SK-N-SH (cell line): ENCODE measurements at regions not wholly inside any gene's neighbourhood (a gene's known extent, or its start where the extent isn't known, plus 50 kb on each side); places are given as distances from the start of the nearest gene placed in this dataset.

ENCODE experiments used
- CTCF ChIA-PET: fragments of 300-600, 350-600 bp; formaldehyde crosslinking; extraction: SDS; loops from one replicate; lab custom pipeline; 2021; lab: Yijun Ruan, JAX
- POLR2A ChIA-PET: fragments of 350-600 bp; sonication (Branson Sonifier 250); formaldehyde crosslinking; extraction: SDS; loops from one replicate; lab custom pipeline; 2020; ENCODE audit warnings: antibody characterized with exemption, inconsistent platforms; lab: Yijun Ruan, JAX
- DNase-seq: peaks from one replicate; pipeline ENCODE4 v3.0.0; 2012
- H2AFZ ChIP-seq: fragments of 200-600 bp; sonication (generic); 2 replicates; pipeline ENCODE4 v1.8.1; 2016; ENCODE audit warnings: antibody characterized with exemption, mild to moderate bottlenecking, low read depth
- H3F3A ChIP-seq: fragments of 200-600 bp; sonication (generic); replicated peaks from 2 replicates; pipeline ENCODE3; 2016; ENCODE audit warnings: antibody characterized with exemption, mild to moderate bottlenecking; ENCODE audit not compliant: insufficient read depth
- H3K27ac ChIP-seq, 2 experiments: fragments of 200-500 bp in 1 of 2; fragments of 200-600 bp in 1 of 2; sonication (Bioruptor generic) in 1 of 2; sonication (generic), shearing (Covaris generic) in 1 of 2; 2 replicates each; pipeline versions ENCODE4 v1.5.1 to v1.6.1; 2014 to 2016; ENCODE audit warnings: low read depth in 2 of 2, inconsistent platforms in 1 of 2, low read length in 1 of 2, mild to moderate bottlenecking in 1 of 2, mixed read lengths in 1 of 2
- H3K27me3 ChIP-seq: fragments of 200-600 bp; sonication (generic), shearing (Covaris generic); 2 replicates; pipeline ENCODE4 v1.6.1; 2016; ENCODE audit warnings: mixed run types; ENCODE audit not compliant: insufficient read depth
- H3K36me3 ChIP-seq, 2 experiments: fragments of 200-500 bp in 1 of 2; fragments of 200-600 bp in 1 of 2; sonication (Bioruptor generic) in 1 of 2; sonication (generic) in 1 of 2; replicated peaks in 1 of 2; 2 replicates each; pipeline versions ENCODE3 to v1.5.1; 2014 to 2016; ENCODE audit warnings: low read length in 1 of 2, mild to moderate bottlenecking in 1 of 2; ENCODE audit not compliant: insufficient read depth in 2 of 2, control insufficient read depth in 1 of 2
- H3K4me1 ChIP-seq, 2 experiments: fragments of 200-500 bp in 1 of 2; fragments of 200-600 bp in 1 of 2; sonication (Bioruptor generic) in 1 of 2; sonication (generic), shearing (Covaris generic) in 1 of 2; 2 replicates each; pipeline versions ENCODE4 v1.5.1 to v1.6.1; 2014 to 2016; ENCODE audit warnings: low read depth in 1 of 2, low read length in 1 of 2, mixed run types in 1 of 2; ENCODE audit not compliant: insufficient read depth in 2 of 2, control insufficient read depth in 1 of 2
- H3K4me2 ChIP-seq: fragments of 200-600 bp; sonication (generic), shearing (Covaris generic); 2 replicates; pipeline ENCODE4 v1.6.1; 2017; ENCODE audit warnings: mixed run types
- H3K4me3 ChIP-seq, 2 experiments: fragments of 200-500 bp in 1 of 2; fragments of 200-600 bp in 1 of 2; sonication (Bioruptor generic) in 1 of 2; sonication (generic), shearing (Covaris generic) in 1 of 2; 2 replicates each; pipeline versions ENCODE4 v1.5.1 to v1.8.1; 2014 to 2016; ENCODE audit warnings: low read depth in 2 of 2, inconsistent platforms in 1 of 2, low read length in 1 of 2, mild to moderate bottlenecking in 1 of 2, mixed read lengths in 1 of 2, moderate library complexity in 1 of 2
- H3K79me2 ChIP-seq: fragments of 200-600 bp; sonication (generic); 2 replicates; pipeline ENCODE4 v1.8.1; 2017; ENCODE audit warnings: mild to moderate bottlenecking; ENCODE audit not compliant: insufficient read depth
- H3K9ac ChIP-seq: fragments of 200-600 bp; sonication (generic); 2 replicates; pipeline ENCODE4 v1.6.1; 2017; ENCODE audit warnings: mixed run types
- H3K9me2 ChIP-seq: fragments of 200-600 bp; sonication (generic); 2 replicates; pipeline ENCODE4 v1.6.1; 2017; ENCODE audit warnings: mixed run types
- H3K9me3 ChIP-seq: fragments of 200-600 bp; sonication (generic); 2 replicates; pipeline ENCODE4 v1.6.1; 2017; ENCODE audit warnings: mixed run types, mild to moderate bottlenecking, moderate library complexity
- H4K20me1 ChIP-seq: fragments of 200-600 bp; sonication (generic); 2 replicates; pipeline ENCODE4 v1.6.1; 2017; ENCODE audit warnings: mild to moderate bottlenecking, mixed run types; ENCODE audit not compliant: insufficient read depth
- EZH2phosphoT487 ChIP-seq: fragments of 200-600 bp; sonication (generic); IDR thresholded peaks from 2 replicates; pipeline ENCODE4 v1.6.1; 2017; ENCODE audit warnings: low read depth, mixed run types, mild to moderate bottlenecking, antibody characterized with exemption, moderate library complexity, borderline replicate concordance
- FOXM1 ChIP-seq: IDR thresholded peaks from 2 replicates; pipeline ENCODE4 v1.4.0; 2012; ENCODE audit warnings: low read depth, mild to moderate bottlenecking
- GABPA ChIP-seq: IDR thresholded peaks from 2 replicates; pipeline ENCODE4 v1.4.0; 2012; ENCODE audit warnings: low read depth, mild to moderate bottlenecking
- GATA2 ChIP-seq: sonication (generic); formaldehyde crosslinking; IDR thresholded peaks from 2 replicates; pipeline ENCODE4 v1.5.0; 2020; ENCODE audit warnings: mild to moderate bottlenecking, missing genetic modification reagents
- JUND ChIP-seq: IDR thresholded peaks from 2 replicates; pipeline ENCODE4 v1.4.0; 2012
- NFIC ChIP-seq: IDR thresholded peaks from 2 replicates; pipeline ENCODE4 v1.4.0; 2012; ENCODE audit warnings: borderline replicate concordance
- RCOR1 ChIP-seq: fragments of 150-350 bp; IDR thresholded peaks from 2 replicates; pipeline ENCODE4 v1.6.1; 2017; ENCODE audit warnings: antibody characterized with exemption, low read length
- RXRA ChIP-seq: IDR thresholded peaks from 2 replicates; pipeline ENCODE4 v1.4.0; 2012; ENCODE audit warnings: low read depth, mild to moderate bottlenecking, borderline replicate concordance
- SIN3A ChIP-seq: IDR thresholded peaks from 2 replicates; pipeline ENCODE4 v1.6.1; 2012; ENCODE audit warnings: low read depth, mild to moderate bottlenecking, low read length, moderate library complexity, borderline replicate concordance
- SMC3 ChIP-seq: IDR thresholded peaks from 2 replicates; pipeline ENCODE4 v1.6.1; 2012; ENCODE audit warnings: low read depth, low read length, improper control_type of control experiment
- TAF1 ChIP-seq: IDR thresholded peaks from 2 replicates; pipeline ENCODE4 v1.6.1; 2012; ENCODE audit warnings: low read depth, mild to moderate bottlenecking, low read length, moderate library complexity, borderline replicate concordance
- TCF12 ChIP-seq: IDR thresholded peaks from 2 replicates; pipeline ENCODE4 v1.4.0; 2012
- WGBS: methylation state at CpG from one replicate; pipeline ENCODE4 v1.1.6; 2017; ENCODE audit warnings: low lambda C conversion rate; 5-methylcytosine and 5-hydroxymethylcytosine counted together
- TF ChIP-seq, protein P1 (sequence below): IDR thresholded peaks from 2 replicates; pipeline ENCODE4; 2012
- TF ChIP-seq, protein P2 (sequence below): fragments of 150-350 bp; IDR thresholded peaks from 2 replicates; pipeline ENCODE4 v1.6.1; 2016; ENCODE audit warnings: mild to moderate bottlenecking, low read depth, low read length
- TF ChIP-seq, protein P3 (sequence below): IDR thresholded peaks from 2 replicates; pipeline ENCODE4 v1.6.1; 2012; ENCODE audit warnings: mild to moderate bottlenecking, low read depth, low read length, moderate library complexity
- TF ChIP-seq, protein P4 (sequence below): IDR thresholded peaks from 2 replicates; pipeline ENCODE4 v1.4.0; 2012; ENCODE audit warnings: low read depth, borderline replicate concordance
- TF ChIP-seq, protein P5 (sequence below): IDR thresholded peaks from 2 replicates; pipeline ENCODE4 v1.4.0; 2012; ENCODE audit warnings: low read depth

DNA sequence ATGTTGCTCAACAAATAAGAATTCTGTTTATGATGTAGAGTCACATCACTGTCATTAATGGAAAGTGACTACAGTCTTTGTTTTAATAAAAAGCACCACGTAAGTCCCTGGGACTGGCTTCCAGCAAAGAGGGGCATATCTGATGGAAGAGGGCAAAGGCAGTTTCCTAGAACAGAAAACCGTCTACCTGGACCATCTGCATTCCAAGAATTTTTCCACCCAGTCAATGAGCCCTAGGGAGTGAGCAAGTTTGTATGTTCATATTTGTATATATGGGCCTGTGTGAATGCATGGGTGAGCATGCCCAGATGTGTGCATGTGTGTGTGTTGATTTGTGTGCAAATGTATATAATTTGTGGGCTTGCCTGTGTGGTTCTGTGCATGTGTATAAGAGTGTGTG lies 156.8 kb upstream of the SEMA6A start:
- Histone ChIP-seq H4K20me1 (no peaks in the 10 kb centered on the region), H3K27me3 (no peaks in the 10 kb centered on the region), H3K9me2 (no peaks in the 10 kb centered on the region), H3K4me1 (no peaks in the 10 kb centered on the region), H3F3A (no peaks in the 10 kb centered on the region), H3K9me3 (no peaks in the 10 kb centered on the region), H3K79me2 (no peaks in the 10 kb centered on the region), H2AFZ (no peak overlapping the region), H3K9ac (no peak overlapping the region), H3K4me2 (no peak overlapping the region), H3K36me3 (no peaks in the 10 kb centered on the region), H3K4me3 (no peak overlapping the region), H3K27ac (no peak overlapping the region)
- WGBS = 13% methylated on average over 2 of the region's 2 CpGs
- CTCF ChIA-PET = no interaction called here
- TF ChIP-seq FOXM1 (no peak), NFIC (no peak), SIN3A (no peak), SMC3 (no peak), RCOR1 (no peak), TAF1 (no peak)
- TF ChIP-seq, protein P1, sequence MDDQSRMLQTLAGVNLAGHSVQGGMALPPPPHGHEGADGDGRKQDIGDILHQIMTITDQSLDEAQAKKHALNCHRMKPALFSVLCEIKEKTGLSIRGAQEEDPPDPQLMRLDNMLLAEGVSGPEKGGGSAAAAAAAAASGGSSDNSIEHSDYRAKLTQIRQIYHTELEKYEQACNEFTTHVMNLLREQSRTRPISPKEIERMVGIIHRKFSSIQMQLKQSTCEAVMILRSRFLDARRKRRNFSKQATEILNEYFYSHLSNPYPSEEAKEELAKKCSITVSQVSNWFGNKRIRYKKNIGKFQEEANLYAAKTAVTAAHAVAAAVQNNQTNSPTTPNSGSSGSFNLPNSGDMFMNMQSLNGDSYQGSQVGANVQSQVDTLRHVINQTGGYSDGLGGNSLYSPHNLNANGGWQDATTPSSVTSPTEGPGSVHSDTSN = no peak
- TF ChIP-seq, protein P2, sequence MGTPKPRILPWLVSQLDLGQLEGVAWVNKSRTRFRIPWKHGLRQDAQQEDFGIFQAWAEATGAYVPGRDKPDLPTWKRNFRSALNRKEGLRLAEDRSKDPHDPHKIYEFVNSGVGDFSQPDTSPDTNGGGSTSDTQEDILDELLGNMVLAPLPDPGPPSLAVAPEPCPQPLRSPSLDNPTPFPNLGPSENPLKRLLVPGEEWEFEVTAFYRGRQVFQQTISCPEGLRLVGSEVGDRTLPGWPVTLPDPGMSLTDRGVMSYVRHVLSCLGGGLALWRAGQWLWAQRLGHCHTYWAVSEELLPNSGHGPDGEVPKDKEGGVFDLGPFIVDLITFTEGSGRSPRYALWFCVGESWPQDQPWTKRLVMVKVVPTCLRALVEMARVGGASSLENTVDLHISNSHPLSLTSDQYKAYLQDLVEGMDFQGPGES = no peak
- TF ChIP-seq, protein P3, sequence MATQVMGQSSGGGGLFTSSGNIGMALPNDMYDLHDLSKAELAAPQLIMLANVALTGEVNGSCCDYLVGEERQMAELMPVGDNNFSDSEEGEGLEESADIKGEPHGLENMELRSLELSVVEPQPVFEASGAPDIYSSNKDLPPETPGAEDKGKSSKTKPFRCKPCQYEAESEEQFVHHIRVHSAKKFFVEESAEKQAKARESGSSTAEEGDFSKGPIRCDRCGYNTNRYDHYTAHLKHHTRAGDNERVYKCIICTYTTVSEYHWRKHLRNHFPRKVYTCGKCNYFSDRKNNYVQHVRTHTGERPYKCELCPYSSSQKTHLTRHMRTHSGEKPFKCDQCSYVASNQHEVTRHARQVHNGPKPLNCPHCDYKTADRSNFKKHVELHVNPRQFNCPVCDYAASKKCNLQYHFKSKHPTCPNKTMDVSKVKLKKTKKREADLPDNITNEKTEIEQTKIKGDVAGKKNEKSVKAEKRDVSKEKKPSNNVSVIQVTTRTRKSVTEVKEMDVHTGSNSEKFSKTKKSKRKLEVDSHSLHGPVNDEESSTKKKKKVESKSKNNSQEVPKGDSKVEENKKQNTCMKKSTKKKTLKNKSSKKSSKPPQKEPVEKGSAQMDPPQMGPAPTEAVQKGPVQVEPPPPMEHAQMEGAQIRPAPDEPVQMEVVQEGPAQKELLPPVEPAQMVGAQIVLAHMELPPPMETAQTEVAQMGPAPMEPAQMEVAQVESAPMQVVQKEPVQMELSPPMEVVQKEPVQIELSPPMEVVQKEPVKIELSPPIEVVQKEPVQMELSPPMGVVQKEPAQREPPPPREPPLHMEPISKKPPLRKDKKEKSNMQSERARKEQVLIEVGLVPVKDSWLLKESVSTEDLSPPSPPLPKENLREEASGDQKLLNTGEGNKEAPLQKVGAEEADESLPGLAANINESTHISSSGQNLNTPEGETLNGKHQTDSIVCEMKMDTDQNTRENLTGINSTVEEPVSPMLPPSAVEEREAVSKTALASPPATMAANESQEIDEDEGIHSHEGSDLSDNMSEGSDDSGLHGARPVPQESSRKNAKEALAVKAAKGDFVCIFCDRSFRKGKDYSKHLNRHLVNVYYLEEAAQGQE = no peak
- POLR2A ChIA-PET = no interaction called here
- no peak for DNase-seq

DNA sequence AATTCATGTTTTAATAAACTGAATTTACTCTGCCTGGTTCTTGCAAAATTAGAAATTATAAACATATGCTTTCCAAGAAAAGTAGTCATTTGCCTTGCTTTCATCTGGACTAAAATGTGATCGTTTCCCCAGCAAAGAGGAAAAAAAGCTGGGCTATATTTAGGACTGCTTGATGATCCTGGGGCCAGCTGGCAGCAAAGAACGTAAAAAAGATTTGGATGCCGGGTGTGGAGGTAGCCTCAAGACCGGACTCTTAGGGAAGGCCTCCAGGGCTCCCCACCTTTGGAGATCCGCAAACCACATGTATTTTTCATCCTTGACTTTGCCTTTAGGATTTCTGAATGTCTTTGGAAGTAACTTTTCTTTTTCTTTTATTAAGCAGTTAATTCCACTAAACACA lies 156.1 kb upstream of the SEMA6A start:
- no peaks in the 10 kb centered on the region for H3K27me3 ChIP-seq
- 37% methylated on average over 5 of the region's 5 CpGs for WGBS
- no peaks in the 10 kb centered on the region for H3K36me3 ChIP-seq
- H3K9me2 ChIP-seq = no peaks in the 10 kb centered on the region
- no peaks in the 10 kb centered on the region for H3K9me3 ChIP-seq
- DNase-seq = no peak
- H3K4me3 ChIP-seq = no peak overlapping the region
- H4K20me1 ChIP-seq = no peaks in the 10 kb centered on the region
- no peak overlapping the region for H3K4me2 ChIP-seq
- TF ChIP-seq RXRA = no peak
- TF ChIP-seq EZH2phosphoT487 = no peak
- TF ChIP-seq SMC3 = no peak
- TF ChIP-seq JUND = no peak
- TF ChIP-seq GATA2 (CRISPR knock-in tag) = no peak
- TF ChIP-seq TCF12 = no peak
- TF ChIP-seq, protein P4, sequence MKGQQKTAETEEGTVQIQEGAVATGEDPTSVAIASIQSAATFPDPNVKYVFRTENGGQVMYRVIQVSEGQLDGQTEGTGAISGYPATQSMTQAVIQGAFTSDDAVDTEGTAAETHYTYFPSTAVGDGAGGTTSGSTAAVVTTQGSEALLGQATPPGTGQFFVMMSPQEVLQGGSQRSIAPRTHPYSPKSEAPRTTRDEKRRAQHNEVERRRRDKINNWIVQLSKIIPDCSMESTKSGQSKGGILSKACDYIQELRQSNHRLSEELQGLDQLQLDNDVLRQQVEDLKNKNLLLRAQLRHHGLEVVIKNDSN = no peak
- TF ChIP-seq, protein P5, sequence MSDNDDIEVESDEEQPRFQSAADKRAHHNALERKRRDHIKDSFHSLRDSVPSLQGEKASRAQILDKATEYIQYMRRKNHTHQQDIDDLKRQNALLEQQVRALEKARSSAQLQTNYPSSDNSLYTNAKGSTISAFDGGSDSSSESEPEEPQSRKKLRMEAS = no peak
- TF ChIP-seq, protein P3 = no peak
- TF ChIP-seq GABPA = no peak
- H2AFZ ChIP-seq = no peak overlapping the region
- no peak overlapping the region for H3K9ac ChIP-seq
- no peaks in the 10 kb centered on the region for H3F3A ChIP-seq
- ChIA-PET POLR2A (no interaction called here), CTCF (no interaction called here)
- H3K27ac ChIP-seq = no peak overlapping the region
- no peaks in the 10 kb centered on the region for H3K79me2 ChIP-seq
- no peaks in the 10 kb centered on the region for H3K4me1 ChIP-seq
